Naive B cell (primary cell): ENCODE measurements at regions not wholly inside any gene's neighbourhood (a gene's known extent, or its start where the extent isn't known, plus 50 kb on each side); places are given as distances from the start of the nearest gene placed in this dataset.

Source experiments
- ATAC-seq, 2 donors: fragments of 150-1000 bp; cut with Tn5 transposase; 2 replicates each; pipeline ENCODE4 v1.10.0; 2021; ENCODE audit warnings: low read depth in 2 of 2, mild to moderate bottlenecking in 2 of 2, moderate library complexity in 2 of 2
- DNase-seq: peaks from one replicate; pipeline ENCODE4 v3.0.0; 2022
- H3K27ac Mint-ChIP-seq, 6 donors: one replicate each; pipeline ENCODE4 v1.8.0; 2020 to 2022; ENCODE audit warnings: mild to moderate bottlenecking in 6 of 6, mixed read lengths in 6 of 6, moderate library complexity in 5 of 6, inconsistent platforms in 2 of 6
- H3K27me3 Mint-ChIP-seq, 3 donors: one replicate each; pipeline ENCODE4 v1.8.0; 2021 to 2022; ENCODE audit warnings: mixed read lengths in 3 of 3, mild to moderate bottlenecking in 1 of 3
- H3K36me3 Mint-ChIP-seq, 2 donors: one replicate each; pipeline ENCODE4 v1.8.0; 2020 to 2022; ENCODE audit warnings: mixed read lengths in 2 of 2, inconsistent platforms in 1 of 2, mild to moderate bottlenecking in 1 of 2
- H3K4me1 Mint-ChIP-seq, 3 donors: one replicate each; pipeline ENCODE4 v1.8.0; 2020 to 2022; ENCODE audit warnings: mixed read lengths in 3 of 3, inconsistent platforms in 1 of 3, mild to moderate bottlenecking in 1 of 3, moderate library complexity in 1 of 3
- H3K4me3 Mint-ChIP-seq, 8 donors: one replicate each; pipeline ENCODE4 v1.8.0; 2020 to 2022; ENCODE audit warnings: mild to moderate bottlenecking in 8 of 8, mixed read lengths in 8 of 8, moderate library complexity in 8 of 8, inconsistent platforms in 2 of 8
- H3K9me3 Mint-ChIP-seq, 7 donors: one replicate each; pipeline ENCODE4 v1.8.0; 2020 to 2022; ENCODE audit warnings: mixed read lengths in 7 of 7, mild to moderate bottlenecking in 5 of 7, inconsistent platforms in 2 of 7, moderate library complexity in 1 of 7

DNA sequence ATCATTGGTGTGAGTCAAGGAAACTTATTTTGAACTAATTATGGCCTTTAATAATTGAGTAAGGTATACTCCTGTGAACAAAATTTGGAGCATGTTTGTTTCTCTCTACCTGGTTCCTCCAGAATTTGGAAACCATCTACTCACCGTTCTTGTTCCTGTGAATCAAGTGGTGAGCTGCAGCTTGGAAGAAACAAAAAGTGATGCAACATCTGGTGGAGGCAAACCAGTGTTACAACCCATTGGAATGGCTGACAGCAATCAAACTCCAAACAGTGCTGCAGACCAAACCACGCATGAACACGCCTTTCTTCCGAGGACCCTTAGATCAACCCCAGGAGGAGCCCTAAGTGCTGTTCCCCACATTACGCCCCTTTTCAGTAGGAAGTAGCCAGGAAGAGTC is 104.7 kb upstream of the VASH1 start:
- H3K36me3 Mint-ChIP-seq: no peaks in the 10 kb centered on the region
- DNase-seq (no peak), ATAC-seq (no peak)
- H3K9me3 Mint-ChIP-seq: peaks cover 0 to 14% (median 9%) of the 10 kb centered on the region in 7 donors
- peaks cover 22 to 52% (median 32%) of the 10 kb centered on the region in 3 donors for H3K27me3 Mint-ChIP-seq
- no peak overlapping the region for H3K27ac Mint-ChIP-seq
- H3K4me1 Mint-ChIP-seq: no peaks in the 10 kb centered on the region
- no peak overlapping the region for H3K4me3 Mint-ChIP-seq

DNA sequence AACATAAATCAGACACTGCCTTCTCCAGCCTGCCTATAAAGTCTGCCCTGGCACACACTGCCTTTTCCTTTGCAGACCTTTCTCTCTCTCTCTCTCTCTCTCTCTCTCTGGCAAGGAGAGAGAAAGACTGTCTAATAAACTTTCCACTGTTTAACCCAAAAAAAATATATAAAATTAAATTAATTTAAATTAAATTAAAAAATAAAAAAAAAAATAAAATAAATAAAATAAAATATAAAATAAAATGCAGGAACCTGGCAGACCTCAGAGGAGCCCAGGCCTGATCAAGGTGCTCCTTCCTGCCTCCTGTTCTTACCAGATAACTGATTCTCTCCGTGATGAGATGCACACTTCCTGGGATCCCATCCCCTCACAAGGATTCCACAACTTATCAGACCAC is 103.9 kb upstream of the VASH1 start:
- Mint-ChIP-seq H3K27ac (peak overlapping the region in 1 of 6 donors; percentile 54), H3K9me3 (peaks cover 0 to 14% (median 9%) of the 10 kb centered on the region in 7 donors), H3K4me1 (no peaks in the 10 kb centered on the region), H3K27me3 (peaks cover 26 to 49% (median 38%) of the 10 kb centered on the region in 3 donors), H3K4me3 (no peak overlapping the region), H3K36me3 (no peaks in the 10 kb centered on the region)
- ATAC-seq: no peak
- DNase-seq: no peak

DNA sequence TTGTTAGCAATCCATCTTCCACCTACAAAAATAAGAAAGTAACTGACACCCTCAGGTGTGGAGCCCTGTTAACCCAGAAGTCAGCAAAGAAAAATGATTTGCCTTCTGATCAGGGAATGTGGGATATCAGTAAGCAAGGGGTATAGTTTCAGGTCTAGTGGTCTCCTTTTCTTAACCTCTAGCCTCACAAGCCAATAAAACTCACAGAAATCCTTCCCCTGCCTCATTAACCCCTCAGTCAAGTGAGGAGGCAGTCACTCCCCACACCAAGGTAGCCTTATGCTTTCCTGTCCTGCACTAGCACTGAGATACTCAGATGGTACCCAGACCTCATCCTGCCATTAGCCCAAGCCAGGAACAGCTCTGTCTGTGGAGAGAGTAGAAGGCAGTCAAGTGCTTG is 103.4 kb upstream of the VASH1 start:
- peaks cover 0 to 14% (median 9%) of the 10 kb centered on the region in 7 donors for H3K9me3 Mint-ChIP-seq
- no peak for DNase-seq
- no peaks in the 10 kb centered on the region for H3K36me3 Mint-ChIP-seq
- H3K4me1 Mint-ChIP-seq: no peaks in the 10 kb centered on the region
- H3K27me3 Mint-ChIP-seq: peaks cover 26 to 49% (median 38%) of the 10 kb centered on the region in 3 donors
- H3K27ac Mint-ChIP-seq: peak overlapping the region in 1 of 6 donors; percentile 54
- no peak for ATAC-seq
- no peak overlapping the region for H3K4me3 Mint-ChIP-seq

DNA sequence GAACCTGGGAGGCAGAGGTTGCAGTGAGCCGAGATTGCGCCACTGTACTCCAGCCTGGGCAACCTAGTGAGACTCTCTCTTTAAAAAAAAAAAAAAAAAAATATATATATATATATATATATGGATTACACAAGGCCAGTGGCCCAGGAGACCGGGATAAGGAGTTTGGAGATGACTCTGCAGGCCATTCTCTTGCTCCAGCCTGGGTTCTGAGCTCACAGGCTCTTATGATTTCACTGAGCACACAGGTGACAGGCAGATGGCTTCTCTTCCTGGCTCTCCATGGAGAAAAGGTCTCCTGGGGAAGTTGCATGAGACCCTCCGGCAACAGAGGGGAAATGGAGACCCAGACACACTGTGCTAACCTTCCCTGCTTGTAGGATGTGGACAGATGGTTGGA is 98.7 kb upstream of the VASH1 start:
- Mint-ChIP-seq H3K4me1 (no peaks in the 10 kb centered on the region), H3K4me3 (no peak overlapping the region), H3K9me3 (peaks cover 0 to 28% (median 12%) of the 10 kb centered on the region in 7 donors), H3K27ac (peak overlapping the region in 1 of 6 donors; percentile 47), H3K36me3 (no peaks in the 10 kb centered on the region), H3K27me3 (peaks cover 25 to 29% (median 26%) of the 10 kb centered on the region in 3 donors)
- ATAC-seq (no peak), DNase-seq (no peak)

DNA sequence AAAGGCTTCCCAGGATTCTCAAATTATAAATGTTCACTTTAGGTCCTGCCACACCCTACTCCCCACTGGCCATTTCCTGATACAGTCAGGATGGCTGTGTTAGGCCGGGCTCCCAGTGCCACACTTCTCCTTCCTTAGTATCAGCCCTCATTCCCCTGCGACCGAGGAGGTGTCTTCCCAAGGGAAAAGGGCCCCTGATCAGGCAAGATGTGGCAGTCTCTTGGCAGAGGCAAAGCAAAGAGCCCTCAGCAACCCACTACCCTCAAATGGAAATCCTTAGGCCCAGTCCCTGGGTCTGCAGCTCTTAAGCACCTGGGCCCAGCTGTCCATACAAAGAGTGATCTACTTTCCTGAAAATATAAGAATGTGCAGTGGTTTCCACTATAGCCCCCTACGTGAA is 96.5 kb upstream of the VASH1 start:
- Mint-ChIP-seq H3K4me3 (no peak overlapping the region), H3K27ac (peak overlapping the region in 1 of 6 donors; percentile 30), H3K36me3 (no peaks in the 10 kb centered on the region), H3K27me3 (peaks cover 19 to 24% (median 22%) of the 10 kb centered on the region in 3 donors), H3K9me3 (peaks cover 0 to 36% (median 14%) of the 10 kb centered on the region in 7 donors), H3K4me1 (no peaks in the 10 kb centered on the region)
- ATAC-seq: no peak
- no peak for DNase-seq

DNA sequence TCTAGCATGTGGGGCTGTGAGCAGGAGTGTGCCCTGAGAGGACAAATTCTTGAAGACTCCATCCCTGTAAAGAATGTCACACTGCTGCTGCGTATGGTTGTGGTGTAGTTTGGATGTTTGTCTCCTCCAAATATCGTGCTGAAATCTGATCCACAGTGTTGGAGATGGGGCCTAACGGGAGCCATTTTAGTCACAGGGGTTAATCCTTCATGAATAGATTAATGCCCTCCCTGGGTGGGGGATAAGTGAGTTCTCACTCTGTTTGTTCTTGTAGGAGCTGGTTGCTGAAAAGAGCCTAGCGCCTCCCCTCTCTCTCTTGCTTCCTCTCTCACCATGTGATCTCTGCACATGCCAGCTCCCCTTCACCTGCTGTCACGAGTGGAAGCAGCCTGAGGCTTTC is 94.5 kb upstream of the VASH1 start:
- Mint-ChIP-seq H3K36me3 (no peaks in the 10 kb centered on the region), H3K27ac (peak overlapping the region in 1 of 6 donors; percentile 34), H3K9me3 (peaks cover 0 to 36% (median 15%) of the 10 kb centered on the region in 7 donors), H3K4me1 (no peaks in the 10 kb centered on the region), H3K27me3 (peaks cover 3 to 11% (median 11%) of the 10 kb centered on the region in 3 donors), H3K4me3 (no peak overlapping the region)
- DNase-seq (no peak), ATAC-seq (no peak)

DNA sequence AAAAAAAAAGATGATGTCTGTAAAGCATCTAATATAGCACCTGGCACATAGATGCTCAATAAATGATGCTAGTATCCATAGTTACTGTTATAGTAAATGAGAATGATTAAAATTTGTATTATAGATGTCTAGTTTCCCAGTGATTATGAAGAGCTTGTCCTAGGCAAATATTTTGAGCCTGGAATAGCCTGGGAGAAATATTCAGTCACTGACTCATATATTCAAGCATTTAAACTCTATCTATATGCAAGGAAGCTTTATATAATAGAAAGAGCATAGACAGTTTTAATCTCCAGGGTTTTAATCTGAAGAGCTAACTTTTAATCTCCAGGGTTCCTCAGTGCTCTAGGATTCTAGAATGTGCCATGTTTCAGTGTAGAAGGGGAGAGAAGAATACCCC is 91.5 kb upstream of the VASH1 start:
- H3K27ac Mint-ChIP-seq: no peak overlapping the region
- H3K9me3 Mint-ChIP-seq: peaks cover 0 to 36% (median 15%) of the 10 kb centered on the region in 7 donors
- H3K36me3 Mint-ChIP-seq: no peaks in the 10 kb centered on the region
- H3K4me3 Mint-ChIP-seq: no peak overlapping the region
- H3K27me3 Mint-ChIP-seq: peaks cover 4 to 17% (median 13%) of the 10 kb centered on the region in 3 donors
- ATAC-seq: no peak
- H3K4me1 Mint-ChIP-seq: no peaks in the 10 kb centered on the region
- no peak for DNase-seq

DNA sequence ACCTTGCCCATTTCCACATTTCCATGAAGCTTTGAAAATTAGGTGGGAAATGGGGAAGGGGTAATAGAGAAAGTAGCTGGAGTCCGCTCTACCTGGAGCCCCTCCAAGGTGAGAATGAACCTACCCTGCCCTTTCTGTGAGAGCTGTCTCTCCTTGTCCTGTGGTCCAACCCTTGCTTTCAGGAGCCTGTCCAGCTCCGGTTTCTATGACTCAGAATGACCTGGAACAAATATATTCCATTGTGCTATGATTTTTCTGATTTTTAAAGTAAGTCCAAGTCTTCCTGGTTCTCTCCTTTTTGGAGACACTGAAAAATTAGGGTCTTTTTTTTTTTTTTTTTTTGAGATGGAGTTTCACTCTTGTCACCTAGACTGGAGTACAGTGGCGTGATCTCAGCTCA is 89.1 kb upstream of the VASH1 start:
- peaks cover 0 to 26% (median 11%) of the 10 kb centered on the region in 7 donors for H3K9me3 Mint-ChIP-seq
- no peaks in the 10 kb centered on the region for H3K4me1 Mint-ChIP-seq
- no peak for ATAC-seq

DNA sequence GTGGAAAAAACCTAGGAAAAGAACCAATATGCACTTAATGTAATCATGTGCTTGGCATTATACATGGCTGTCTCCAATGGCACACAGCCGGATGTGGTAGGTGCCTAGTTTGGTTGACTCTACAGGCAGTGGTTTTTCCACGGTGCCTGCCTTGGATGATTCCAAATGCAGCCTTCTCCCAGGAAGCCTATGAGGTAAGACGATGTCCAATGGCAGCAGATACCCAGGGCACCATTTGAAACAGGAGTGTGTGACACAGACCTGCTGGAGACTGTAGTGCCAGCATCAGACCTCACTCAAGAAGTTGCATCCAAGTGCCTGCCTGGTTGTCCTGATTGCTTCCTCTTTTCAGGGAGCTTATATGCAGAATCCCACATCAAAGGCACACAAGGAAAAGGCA is 88.0 kb upstream of the VASH1 start:
- no peak overlapping the region for H3K27ac Mint-ChIP-seq
- H3K9me3 Mint-ChIP-seq: peaks cover 0 to 15% (median 8%) of the 10 kb centered on the region in 7 donors
- ATAC-seq (no peak), DNase-seq (no peak)
- H3K4me3 Mint-ChIP-seq: no peak overlapping the region
- H3K4me1 Mint-ChIP-seq: no peaks in the 10 kb centered on the region
- peaks cover 10 to 29% (median 23%) of the 10 kb centered on the region in 3 donors for H3K27me3 Mint-ChIP-seq
- no peaks in the 10 kb centered on the region for H3K36me3 Mint-ChIP-seq

More for the DNA sequence above, 89.1 kb upstream of the VASH1 start:
- DNase-seq: no peak
- peaks cover 9 to 20% (median 15%) of the 10 kb centered on the region in 3 donors for H3K27me3 Mint-ChIP-seq
- H3K4me3 Mint-ChIP-seq: no peak overlapping the region
- H3K36me3 Mint-ChIP-seq: no peaks in the 10 kb centered on the region
- no peak overlapping the region for H3K27ac Mint-ChIP-seq

DNA sequence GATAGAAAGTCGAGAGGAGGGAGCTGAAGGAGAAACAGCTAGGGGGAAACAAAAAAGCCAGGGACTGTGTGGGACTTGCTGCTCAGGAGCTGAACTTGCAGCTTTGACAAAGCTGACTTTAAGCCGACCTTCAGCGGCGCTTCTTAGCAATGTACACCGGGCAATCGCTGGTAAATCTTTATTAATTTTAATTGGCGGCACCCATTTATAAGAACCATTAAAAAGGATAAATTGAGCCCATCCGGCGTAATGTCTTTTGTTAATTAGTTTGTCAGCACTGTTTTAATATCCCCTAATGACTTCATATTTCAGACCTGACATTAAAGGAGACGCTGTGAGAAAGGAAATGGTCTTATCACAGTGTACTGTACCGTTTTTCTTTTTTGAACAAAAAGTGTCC is 86.2 kb upstream of the VASH1 start:
- Mint-ChIP-seq H3K27ac (no peak overlapping the region), H3K36me3 (no peaks in the 10 kb centered on the region), H3K27me3 (peaks cover 16 to 29% (median 23%) of the 10 kb centered on the region in 3 donors), H3K4me3 (no peak overlapping the region), H3K4me1 (no peaks in the 10 kb centered on the region), H3K9me3 (peaks cover 0 to 6% (median 2%) of the 10 kb centered on the region in 7 donors)
- DNase-seq (no peak), ATAC-seq (no peak)

DNA sequence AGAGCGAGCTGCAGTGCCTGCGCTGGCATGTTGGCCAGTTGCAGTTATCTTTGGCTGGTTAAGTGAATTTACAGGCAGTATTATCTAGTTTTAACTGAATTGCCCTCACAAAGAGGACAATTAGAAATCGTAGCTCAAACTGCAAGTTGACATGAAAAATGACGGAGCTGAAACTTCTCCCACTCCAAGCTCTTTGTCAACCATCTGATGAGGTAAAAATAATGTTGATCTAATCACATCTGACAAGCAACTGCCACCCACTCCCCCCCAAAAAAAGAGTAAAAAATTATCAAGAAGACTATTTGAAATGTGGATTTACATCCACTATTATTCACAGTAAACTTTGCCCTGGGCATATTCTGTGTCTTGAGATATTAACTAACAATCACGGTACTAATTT is 84.7 kb upstream of the VASH1 start:
- Mint-ChIP-seq H3K36me3 (no peaks in the 10 kb centered on the region), H3K4me1 (no peaks in the 10 kb centered on the region), H3K27me3 (peaks cover 16 to 33% (median 29%) of the 10 kb centered on the region in 3 donors), H3K27ac (no peak overlapping the region), H3K9me3 (peaks cover 4 to 21% (median 9%) of the 10 kb centered on the region in 7 donors), H3K4me3 (no peak overlapping the region)
- ATAC-seq: no peak
- no peak for DNase-seq

DNA sequence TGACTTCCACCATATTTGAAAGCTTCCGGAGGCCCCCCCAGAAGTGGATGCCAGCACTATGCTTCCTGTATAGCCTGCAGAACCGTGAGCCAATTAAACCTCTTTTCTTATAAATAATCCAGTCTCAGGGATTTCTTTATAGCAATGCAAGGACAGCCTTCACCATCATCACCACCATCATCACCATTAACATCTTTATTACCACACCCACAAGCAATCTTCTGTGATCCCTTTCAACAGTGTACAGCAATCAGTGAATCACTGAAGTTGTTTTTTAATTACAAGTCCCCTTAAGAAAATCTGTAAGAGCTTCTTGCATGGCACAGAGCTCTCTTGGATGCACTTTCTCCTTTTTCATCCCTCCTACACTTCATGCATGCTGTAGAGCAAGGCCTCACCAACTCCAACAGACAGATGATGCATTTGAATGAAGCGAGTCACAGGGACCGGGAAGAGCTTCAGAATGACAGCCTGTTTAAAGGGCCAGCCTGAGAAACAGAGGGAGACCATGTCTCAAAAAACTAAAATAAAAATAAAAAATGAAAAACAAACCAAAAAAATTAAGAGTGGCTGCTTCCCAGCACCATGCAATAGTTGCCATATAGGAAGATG is 83.6 kb upstream of the VASH1 start:
- Mint-ChIP-seq H3K4me3 (no peak overlapping the region), H3K27ac (no peak overlapping the region), H3K4me1 (no peaks in the 10 kb centered on the region), H3K9me3 (peaks cover 7 to 30% (median 15%) of the 10 kb centered on the region in 7 donors), H3K27me3 (peaks cover 16 to 30% (median 26%) of the 10 kb centered on the region in 3 donors), H3K36me3 (peaks cover 0 to 2% of the 10 kb centered on the region in 2 donors)
- DNase-seq (no peak), ATAC-seq (no peak)

DNA sequence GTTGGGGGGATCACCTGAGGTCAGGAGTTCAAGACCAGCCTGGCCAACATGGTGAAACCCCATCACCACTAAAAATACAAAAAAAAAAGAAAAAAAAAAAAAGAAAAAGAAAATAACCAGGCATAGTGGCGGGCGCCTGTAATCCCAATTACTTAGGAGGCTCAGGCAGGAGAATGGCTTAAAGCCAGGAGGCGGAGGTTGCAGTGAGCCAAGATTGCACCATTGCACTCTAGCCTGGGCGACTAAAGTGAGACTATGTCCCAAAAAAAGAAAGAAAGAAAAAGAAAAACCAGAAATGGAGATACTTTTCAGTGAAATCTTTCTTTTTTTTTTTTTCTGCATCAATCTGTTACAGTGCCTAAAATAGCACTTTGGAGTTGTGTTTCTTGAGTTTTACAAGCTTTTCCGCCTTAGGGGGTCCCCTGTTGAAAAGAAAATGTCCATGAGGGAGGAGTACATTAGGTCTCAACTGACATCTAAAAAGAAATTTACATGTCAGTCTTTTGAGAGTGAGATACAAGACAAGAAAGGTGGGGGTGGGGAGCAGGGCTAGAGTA is 82.9 kb upstream of the VASH1 start:
- Mint-ChIP-seq H3K4me1 (no peaks in the 10 kb centered on the region), H3K27ac (no peak overlapping the region)

DNA sequence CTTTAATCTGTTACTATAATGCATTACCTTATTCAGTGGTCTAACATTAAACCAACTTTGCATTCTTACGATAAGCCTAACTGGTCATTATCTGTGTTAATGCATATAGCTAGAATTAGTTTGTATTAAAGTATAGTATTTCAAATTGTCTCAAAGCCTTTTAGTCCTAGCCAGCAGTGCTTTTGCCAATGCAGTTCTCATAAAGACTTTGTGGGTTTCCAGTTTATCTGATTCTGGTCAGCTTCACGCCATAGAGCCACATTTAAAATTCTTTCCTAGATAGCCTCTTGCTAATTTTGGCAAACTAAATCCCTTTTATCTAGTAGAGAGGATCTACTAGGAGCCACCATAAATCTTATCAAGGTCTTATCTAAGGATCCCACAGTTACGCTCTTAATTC is 78.9 kb upstream of the VASH1 start:
- Mint-ChIP-seq H3K9me3 (peaks cover 12 to 65% (median 29%) of the 10 kb centered on the region in 7 donors), H3K36me3 (peaks cover 8 to 13% of the 10 kb centered on the region in 2 donors), H3K4me1 (no peaks in the 10 kb centered on the region), H3K27me3 (peaks cover 9 to 33% (median 16%) of the 10 kb centered on the region in 3 donors), H3K27ac (no peak overlapping the region), H3K4me3 (no peak overlapping the region)
- DNase-seq (no peak), ATAC-seq (no peak)

More for the DNA sequence above, 82.9 kb upstream of the VASH1 start:
- H3K27me3 Mint-ChIP-seq: peaks cover 16 to 26% (median 21%) of the 10 kb centered on the region in 3 donors
- peaks cover 7 to 9% of the 10 kb centered on the region in 2 donors for H3K36me3 Mint-ChIP-seq
- no peak overlapping the region for H3K4me3 Mint-ChIP-seq
- H3K9me3 Mint-ChIP-seq: peaks cover 9 to 37% (median 21%) of the 10 kb centered on the region in 7 donors
- DNase-seq (no peak), ATAC-seq (no peak)
